HepG2 (cell line): ENCODE measurements at regions not wholly inside any gene's neighbourhood (a gene's known extent, or its start where the extent isn't known, plus 50 kb on each side); places are given as distances from the start of the nearest gene placed in this dataset.

ENCODE experiments used
- ATAC-seq: fragments of 200-7000 bp; cut with Tn5 transposase; 3 replicates; pipeline ENCODE4 v1.9.1; 2020; ENCODE audit warnings: mild to moderate bottlenecking, moderate library complexity
- BruUV-seq: library from RNA; stranded (reverse); fragments of 400-500 nt; replicated peaks from 2 replicates; lab custom pipeline; 2021; lab: Mats Ljungman, UMichigan
- CTCF ChIA-PET: fragments of 300-600 bp; formaldehyde crosslinking; extraction: SDS; loops from one replicate; lab custom pipeline; 2021; ENCODE audit warnings: low total read pairs, inconsistent platforms, low intra/inter-chr PET ratio; lab: Yijun Ruan, JAX
- POLR2A ChIA-PET: fragments of 350-600 bp; sonication (Branson Sonifier 250); formaldehyde crosslinking; loops from one replicate; lab custom pipeline; 2020; ENCODE audit warnings: antibody characterized with exemption, inconsistent platforms; lab: Yijun Ruan, JAX
- DNase-seq: peaks from one replicate; pipeline ENCODE4 v3.0.0-alpha.2; 2015; ENCODE audit warnings: low spot score
- FAIRE-seq: peaks from 3 replicates; lab custom pipeline; 2011; peaks lifted over from hg19 to GRCh38; lab: Jason Lieb, UNC
- H2AFZ ChIP-seq: one replicate; pipeline ENCODE4 v1.6.1; 2011; ENCODE audit warnings: low read length, inconsistent platforms
- H3K27ac ChIP-seq: fragments of 300-600 bp; 3 replicates; pipeline ENCODE4 v1.8.0; 2011; ENCODE audit warnings: mixed run types, mild to moderate bottlenecking, mixed read lengths, low read length, inconsistent platforms; ENCODE audit not compliant: insufficient read depth; ENCODE audit errors: extremely low read length
- H3K27me3 ChIP-seq, 2 experiments: fragments of 200-600 bp in 1 of 2; 2 replicates in 1 of 2; 3 replicates in 1 of 2; pipeline versions ENCODE4 v1.6.0 to v1.8.0; 2011; ENCODE audit warnings: low read length in 2 of 2, mild to moderate bottlenecking in 2 of 2, moderate library complexity in 2 of 2, inconsistent platforms in 1 of 2; ENCODE audit not compliant: insufficient read depth in 2 of 2, control insufficient read depth in 1 of 2
- H3K36me3 ChIP-seq, 2 experiments: fragments of 200-600 bp in 1 of 2; replicated peaks in 1 of 2; 2 replicates in 1 of 2; 3 replicates in 1 of 2; pipeline versions ENCODE4 v1.5.1 to v1.8.0; 2011; ENCODE audit warnings: low read length in 2 of 2, inconsistent platforms in 1 of 2; ENCODE audit not compliant: insufficient read depth in 2 of 2, control insufficient read depth in 1 of 2
- H3K4me1 ChIP-seq: 2 replicates; pipeline ENCODE4 v1.5.1; 2012; ENCODE audit warnings: low read length, inconsistent platforms; ENCODE audit not compliant: insufficient read depth
- H3K4me2 ChIP-seq: 2 replicates; pipeline ENCODE4 v1.6.0; 2011; ENCODE audit warnings: low read depth, low read length, inconsistent platforms
- H3K4me3 ChIP-seq, 3 experiments: fragments of 200-600 bp in 1 of 3; sonication (generic), shearing (Covaris generic) in 1 of 3; replicated peaks in 1 of 3; 2 replicates each; pipeline ENCODE4 v1.5.1; 2011 to 2016; ENCODE audit warnings: low read length in 3 of 3, inconsistent platforms in 2 of 3, low read depth in 2 of 3, mild to moderate bottlenecking in 2 of 3, control low read depth in 1 of 3, mixed read lengths in 1 of 3; ENCODE audit not compliant: insufficient read depth in 1 of 3
- H3K79me2 ChIP-seq: one replicate; pipeline ENCODE4 v1.6.1; 2011; ENCODE audit warnings: low read length, inconsistent platforms; ENCODE audit not compliant: insufficient read depth
- H3K9ac ChIP-seq: 2 replicates; pipeline ENCODE4 v1.6.0; 2011; ENCODE audit warnings: mild to moderate bottlenecking, low read depth, low read length, inconsistent platforms; ENCODE audit not compliant: insufficient read depth
- H3K9me3 ChIP-seq: 2 replicates; pipeline ENCODE4 v1.5.1; 2012; ENCODE audit warnings: mild to moderate bottlenecking, low read length
- H4K20me1 ChIP-seq: 2 replicates; pipeline ENCODE4 v1.6.0; 2011; ENCODE audit warnings: inconsistent platforms, mild to moderate bottlenecking, low read length, moderate library complexity; ENCODE audit not compliant: insufficient read depth
- ATF4 ChIP-seq, 2 experiments: fragments of 450-650 bp in 1 of 2; sonication (generic) in 1 of 2; formaldehyde crosslinking; IDR thresholded peaks; 2 replicates each; pipeline versions ENCODE4 v1.5.0 to v1.8.0; 2020 to 2022; ENCODE audit warnings: mild to moderate bottlenecking in 1 of 2, missing genetic modification reagents in 1 of 2
- DMTF1 ChIP-seq: sonication (generic); formaldehyde crosslinking; IDR thresholded peaks from 2 replicates; pipeline ENCODE4 v1.4.0; 2020; ENCODE audit warnings: mild to moderate bottlenecking, missing genetic modification reagents
- GPBP1L1 ChIP-seq: sonication (generic); formaldehyde crosslinking; IDR thresholded peaks from 2 replicates; pipeline ENCODE4 v1.5.0; 2020; ENCODE audit warnings: mild to moderate bottlenecking, missing genetic modification reagents
- GTF2F1 ChIP-seq: fragments of 150-350 bp; IDR thresholded peaks from 2 replicates; pipeline ENCODE4 v1.6.1; 2014; ENCODE audit warnings: low read length
- HDAC2 ChIP-seq: sonication (generic); formaldehyde crosslinking; IDR thresholded peaks from 2 replicates; pipeline ENCODE4 v1.4.0; 2020; ENCODE audit warnings: missing genetic modification reagents
- MAFG ChIP-seq: sonication (generic); formaldehyde crosslinking; IDR thresholded peaks from 2 replicates; pipeline ENCODE4 v1.5.1; 2020; ENCODE audit warnings: mild to moderate bottlenecking, missing genetic modification reagents
- NFYC ChIP-seq: IDR thresholded peaks from 2 replicates; pipeline ENCODE4 v1.6.1; 2016; ENCODE audit warnings: missing genetic modification reagents, missing compliant biosample characterization
- POGK ChIP-seq: sonication (generic); formaldehyde crosslinking; conservative IDR thresholded peaks from 2 replicates; pipeline ENCODE4 v1.8.0; 2022; ENCODE audit warnings: mild to moderate bottlenecking, moderate library complexity, missing genetic modification reagents
- POGZ ChIP-seq: sonication (generic); formaldehyde crosslinking; IDR thresholded peaks from 2 replicates; pipeline ENCODE4 v1.4.0; 2020; ENCODE audit warnings: mild to moderate bottlenecking, missing genetic modification reagents
- ZC3H4 ChIP-seq: sonication (generic); formaldehyde crosslinking; IDR thresholded peaks from 2 replicates; pipeline ENCODE4 v1.4.0; 2020; ENCODE audit warnings: missing genetic modification reagents, borderline replicate concordance
- ZMYM3 ChIP-seq: sonication (generic); formaldehyde crosslinking; IDR thresholded peaks from 2 replicates; pipeline ENCODE4 v1.5.1; 2020; ENCODE audit warnings: mild to moderate bottlenecking, missing genetic modification reagents
- ZNF124 ChIP-seq: sonication (generic); formaldehyde crosslinking; IDR thresholded peaks from 2 replicates; pipeline ENCODE4 v1.4.0; 2020; ENCODE audit warnings: missing genetic modification reagents
- ZNF30 ChIP-seq: sonication (generic); formaldehyde crosslinking; IDR thresholded peaks from 2 replicates; pipeline ENCODE4 v1.5.0; 2020; ENCODE audit warnings: mild to moderate bottlenecking, missing genetic modification reagents
- ZNF530 ChIP-seq: sonication (generic); formaldehyde crosslinking; IDR thresholded peaks from 2 replicates; pipeline ENCODE4 v1.5.0; 2020; ENCODE audit warnings: low read depth, mild to moderate bottlenecking, missing genetic modification reagents
- ZNF614 ChIP-seq: IDR thresholded peaks from 2 replicates; pipeline ENCODE4 v1.6.1; 2018; ENCODE audit warnings: missing biosample characterization, missing genetic modification reagents, inconsistent platforms, borderline replicate concordance
- ZNF841 ChIP-seq: sonication (generic); formaldehyde crosslinking; IDR thresholded peaks from 2 replicates; pipeline ENCODE4 v1.8.1; 2023; ENCODE audit warnings: missing genetic modification reagents, borderline replicate concordance
- WGBS: methylation state at CpG from one replicate; pipeline ENCODE4 v1.1.6; 2017; ENCODE audit warnings: low lambda C conversion rate; 5-methylcytosine and 5-hydroxymethylcytosine counted together
- in situ Hi-C: cut with HindIII; loops from 2 replicates; pipeline ENCODE4 v1.10.0; 2017; ENCODE audit warnings: low pct_unique_long_range_greater_than_20kb; ENCODE audit not compliant: extremely low pct_ligation_motif_present
- intact Hi-C: fragments of 100-400 bp; cut with micrococcal nuclease; formaldehyde crosslinking; loops from one replicate; pipeline ENCODE4 v1.10.0; 2022; ENCODE audit not compliant: unreplicated experiment

GRCh38 chr12:115794659-115795081, 482.8 kb downstream of the MED13L start (continued):
- TF ChIP-seq GPBP1L1 (CRISPR knock-in tag) (no peak), POGZ (CRISPR knock-in tag) (no peak), HDAC2 (CRISPR knock-in tag) (peak; percentile 27; the same call in 1 of the 2 replicates), ZNF30 (CRISPR knock-in tag) (no peak), ZMYM3 (CRISPR knock-in tag) (0 out of 2 replicates have a peak, but pooled peaks have one; percentile 8), ZNF841 (CRISPR knock-in tag) (peak; percentile 72; the same call in 1 of the 2 replicates)

- POLR2A ChIA-PET = no interaction called here
- in situ Hi-C loops (no loop called here), intact Hi-C loops (no loop called here)
- Histone ChIP-seq H3K4me3 (no peak overlapping the region), H3K9me3 (no peaks in the 10 kb centered on the region), H3K4me2 (no peak overlapping the region), H3K27me3 (peaks cover 0 to 5% of the 10 kb centered on the region in 2 experiments; a peak in 1 of 5 replicates), H3K9ac (no peak overlapping the region), H2AFZ (no peak overlapping the region), H4K20me1 (no peaks in the 10 kb centered on the region), H3K27ac (no peak overlapping the region), H3K36me3 (no peaks in the 10 kb centered on the region), H3K79me2 (no peaks in the 10 kb centered on the region), H3K4me1 (peaks cover 12% of the 10 kb centered on the region)
- TF ChIP-seq ZNF614 (CRISPR knock-in tag) (no peak), ZC3H4 (no peak), ZNF124 (CRISPR knock-in tag) (no peak), GTF2F1 (no peak), NFYC (CRISPR knock-in tag) (no peak), ATF4 (CRISPR knock-in tag; IDR thresholded peaks at IDR 0.05) (no peak), DMTF1 (no peak), ZNF530 (no peak), POGK (no peak), MAFG (CRISPR knock-in tag) (no peak)
- ATAC-seq = no peak
- BruUV-seq = no TSS peak
- no peak for DNase-seq
- no CpG with 5 or more reads among the region's 4 CpGs for WGBS
- CTCF ChIA-PET = no interaction called here
- no peak for FAIRE-seq
Measured at GRCh38 chr12:115791331-115791730, 486.2 kb downstream of the MED13L start.
